ENCODE measurements at regions not wholly inside any gene's neighbourhood (a gene's known extent, or its start where the extent isn't known, plus 50 kb on each side); places are given as distances from the start of the nearest gene placed in this dataset.

DNA sequence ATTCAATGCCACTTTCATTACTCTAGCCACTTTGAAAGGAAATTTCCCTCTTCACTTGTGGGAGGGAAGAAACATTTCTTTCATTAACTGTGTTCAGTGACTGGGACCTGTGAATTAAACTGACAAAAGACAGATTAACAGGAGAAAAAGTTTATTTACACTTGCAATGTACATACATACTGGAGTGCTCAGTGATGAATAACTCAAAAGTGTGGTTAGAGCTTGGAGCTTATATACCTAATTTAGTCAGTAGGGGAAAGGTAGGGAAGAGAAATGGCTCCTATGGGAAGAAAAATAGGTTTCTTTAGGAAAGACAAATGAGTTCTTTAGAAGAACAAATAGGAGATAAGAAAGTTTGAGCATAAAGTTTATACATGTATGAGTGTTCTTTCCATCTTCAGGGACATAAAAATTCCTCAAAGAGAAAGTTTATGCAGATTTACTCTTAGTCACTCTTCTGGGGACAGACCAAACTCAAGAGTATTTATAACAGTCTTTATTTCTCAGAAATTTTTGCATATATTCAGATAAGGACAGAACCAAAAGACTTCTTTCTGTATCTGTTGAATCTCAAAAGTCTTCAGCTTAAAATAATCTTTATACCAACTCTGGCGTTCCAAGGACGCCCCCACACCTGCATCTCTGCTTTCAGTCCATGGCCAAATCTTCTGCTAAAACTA lies 120.0 kb upstream of the RAI14 start:
- H3K27ac ChIP-seq (ENCODE audit: extremely low read depth, low read depth, low read length): no peak overlapping the region
- WGBS (ENCODE audit: insufficient coverage, low coverage, missing lambda C conversion rate): 8% methylated on average over 2 of the region's 2 CpGs
- ChIA-PET CTCF (ENCODE audit: low intra/inter-chr PET ratio) (interaction anchor here (2.9 kb wide), 1 partner anchor 13 kb away, joined by 11 read pairs; no protein-coding TSS in a partner anchor), POLR2A (interaction anchor here (1.4 to 1.5 kb wide), 3 partner anchors 9 to 72 kb away, joined by 3 read pairs; no protein-coding TSS in a partner anchor)
- H3K36me3 ChIP-seq (ENCODE audit: control insufficient read depth, insufficient read depth, low read length): no peaks in the 10 kb centered on the region
- no peaks in the 10 kb centered on the region for H3K9me1 ChIP-seq (ENCODE audit: control insufficient read depth, insufficient read depth, low read length)
- H3K4me2 ChIP-seq (ENCODE audit: insufficient read depth, low read length): no peak overlapping the region
- no peaks in the 10 kb centered on the region for H3K27me3 ChIP-seq (ENCODE audit: control insufficient read depth in 2 of 2, insufficient read depth in 2 of 2, low read length in 2 of 2)
- intact Hi-C loops (cut with micrococcal nuclease): loop anchor here (5.0 kb wide), 1 partner anchor 64 kb away; no protein-coding TSS in a partner anchor
- ATAC-seq: no peak
- DNase-seq (ENCODE audit: extremely low read depth in 1 of 4, low spot score in 3 of 4): no peak
- no peaks in the 10 kb centered on the region for H4K20me1 ChIP-seq (replicated peaks; ENCODE audit: control insufficient read depth, insufficient read depth, low read length)
- no peaks in the 10 kb centered on the region for H3K79me2 ChIP-seq (ENCODE audit: control insufficient read depth, insufficient read depth, low read length)
- peaks cover 0 to 3% of the 10 kb centered on the region in 2 experiments; a peak in 2 of 5 replicates for H3K4me1 ChIP-seq (replicated peaks in 1 of 2; ENCODE audit: control insufficient read depth in 2 of 2, insufficient read depth in 2 of 2, low read length in 2 of 2)
- no peak overlapping the region for H3K9ac ChIP-seq (ENCODE audit: insufficient read depth in 1 of 2, low read depth in 2 of 2, low read length in 2 of 2)
- no TSS peak for BruUV-seq (replicated peaks)
- in situ Hi-C loops (cut with MboI): no loop called here
- no peak for FAIRE-seq
- H3K4me3 ChIP-seq: no peak overlapping the region
- no peaks in the 10 kb centered on the region for H3K9me3 ChIP-seq (replicated peaks; ENCODE audit: control insufficient read depth, insufficient read depth, low read depth, low read length)
- H2AFZ ChIP-seq (ENCODE audit: low read depth, low read length): no peak overlapping the region
- TF ChIP-seq SIN3B (IDR thresholded peaks at IDR 0.05; ENCODE audit: low read depth) (no peak), ZNF239 (CRISPR knock-in tag; IDR thresholded peaks at IDR 0.05) (no peak), PCBP1 (IDR thresholded peaks at IDR 0.05; ENCODE audit: low read depth, low read length, poor library complexity, severe bottlenecking) (no peak), ETV6 (IDR thresholded peaks at IDR 0.05; ENCODE audit: borderline replicate concordance in 1 of 2, low read depth in 2 of 2, low read length in 1 of 2) (no peak), ETV6 (CRISPR knock-in tag; IDR thresholded peaks at IDR 0.05; ENCODE audit: borderline replicate concordance) (no peak), CBX8 (IDR thresholded peaks at IDR 0.05; ENCODE audit: borderline replicate concordance, extremely low read depth, low read depth, low read length, poor library complexity, severe bottlenecking) (no peak), FIP1L1 (IDR thresholded peaks at IDR 0.05; ENCODE audit: low read depth, low read length, poor library complexity, severe bottlenecking) (no peak), ZNF253 (CRISPR knock-in tag; conservative IDR thresholded peaks at IDR 0.05) (no peak), ILK (tag; IDR thresholded peaks at IDR 0.05; ENCODE audit: borderline replicate concordance, low read depth) (no peak), SMC3 (conservative IDR thresholded peaks at IDR 0.05; ENCODE audit: insufficient read depth, low read depth, low read length) (no peak), IFI16 (CRISPR knock-in tag; IDR thresholded peaks at IDR 0.05) (no peak), NR2F6 (CRISPR knock-in tag; IDR thresholded peaks at IDR 0.05) (no peak), ZNF583 (CRISPR knock-in tag; IDR thresholded peaks at IDR 0.05) (no peak)
- TF ChIP-seq, protein P1, sequence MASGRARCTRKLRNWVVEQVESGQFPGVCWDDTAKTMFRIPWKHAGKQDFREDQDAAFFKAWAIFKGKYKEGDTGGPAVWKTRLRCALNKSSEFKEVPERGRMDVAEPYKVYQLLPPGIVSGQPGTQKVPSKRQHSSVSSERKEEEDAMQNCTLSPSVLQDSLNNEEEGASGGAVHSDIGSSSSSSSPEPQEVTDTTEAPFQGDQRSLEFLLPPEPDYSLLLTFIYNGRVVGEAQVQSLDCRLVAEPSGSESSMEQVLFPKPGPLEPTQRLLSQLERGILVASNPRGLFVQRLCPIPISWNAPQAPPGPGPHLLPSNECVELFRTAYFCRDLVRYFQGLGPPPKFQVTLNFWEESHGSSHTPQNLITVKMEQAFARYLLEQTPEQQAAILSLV (tag; IDR thresholded peaks at IDR 0.05): no peak
- TF ChIP-seq, protein P2, sequence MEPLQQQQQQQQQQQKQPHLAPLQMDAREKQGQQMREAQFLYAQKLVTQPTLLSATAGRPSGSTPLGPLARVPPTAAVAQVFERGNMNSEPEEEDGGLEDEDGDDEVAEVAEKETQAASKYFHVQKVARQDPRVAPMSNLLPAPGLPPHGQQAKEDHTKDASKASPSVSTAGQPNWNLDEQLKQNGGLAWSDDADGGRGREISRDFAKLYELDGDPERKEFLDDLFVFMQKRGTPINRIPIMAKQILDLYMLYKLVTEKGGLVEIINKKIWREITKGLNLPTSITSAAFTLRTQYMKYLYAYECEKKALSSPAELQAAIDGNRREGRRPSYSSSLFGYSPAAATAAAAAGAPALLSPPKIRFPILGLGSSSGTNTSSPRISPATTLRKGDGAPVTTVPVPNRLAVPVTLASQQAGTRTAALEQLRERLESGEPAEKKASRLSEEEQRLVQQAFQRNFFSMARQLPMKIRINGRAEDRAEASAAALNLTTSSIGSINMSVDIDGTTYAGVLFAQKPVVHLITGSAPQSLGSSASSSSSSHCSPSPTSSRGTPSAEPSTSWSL (CRISPR knock-in tag; IDR thresholded peaks at IDR 0.05; ENCODE audit: borderline replicate concordance): no peak
- TF ChIP-seq, protein P3, sequence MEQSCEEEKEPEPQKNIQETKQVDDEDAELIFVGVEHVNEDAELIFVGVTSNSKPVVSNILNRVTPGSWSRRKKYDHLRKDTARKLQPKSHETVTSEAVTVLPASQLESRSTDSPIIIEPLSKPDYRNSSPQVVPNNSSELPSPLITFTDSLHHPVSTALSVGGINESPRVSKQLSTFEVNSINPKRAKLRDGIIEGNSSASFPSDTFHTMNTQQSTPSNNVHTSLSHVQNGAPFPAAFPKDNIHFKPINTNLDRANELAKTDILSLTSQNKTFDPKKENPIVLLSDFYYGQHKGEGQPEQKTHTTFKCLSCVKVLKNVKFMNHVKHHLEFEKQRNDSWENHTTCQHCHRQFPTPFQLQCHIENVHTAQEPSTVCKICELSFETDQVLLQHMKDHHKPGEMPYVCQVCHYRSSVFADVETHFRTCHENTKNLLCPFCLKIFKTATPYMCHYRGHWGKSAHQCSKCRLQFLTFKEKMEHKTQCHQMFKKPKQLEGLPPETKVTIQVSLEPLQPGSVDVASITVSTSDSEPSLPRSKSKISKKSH (CRISPR knock-in tag; IDR thresholded peaks at IDR 0.05): no peak
- TF ChIP-seq, protein P4, sequence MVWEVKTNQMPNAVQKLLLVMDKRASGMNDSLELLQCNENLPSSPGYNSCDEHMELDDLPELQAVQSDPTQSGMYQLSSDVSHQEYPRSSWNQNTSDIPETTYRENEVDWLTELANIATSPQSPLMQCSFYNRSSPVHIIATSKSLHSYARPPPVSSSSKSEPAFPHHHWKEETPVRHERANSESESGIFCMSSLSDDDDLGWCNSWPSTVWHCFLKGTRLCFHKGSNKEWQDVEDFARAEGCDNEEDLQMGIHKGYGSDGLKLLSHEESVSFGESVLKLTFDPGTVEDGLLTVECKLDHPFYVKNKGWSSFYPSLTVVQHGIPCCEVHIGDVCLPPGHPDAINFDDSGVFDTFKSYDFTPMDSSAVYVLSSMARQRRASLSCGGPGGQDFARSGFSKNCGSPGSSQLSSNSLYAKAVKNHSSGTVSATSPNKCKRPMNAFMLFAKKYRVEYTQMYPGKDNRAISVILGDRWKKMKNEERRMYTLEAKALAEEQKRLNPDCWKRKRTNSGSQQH (CRISPR knock-in tag; IDR thresholded peaks at IDR 0.05): no peak

Measured in K562 (cell line).